SK-N-SH (cell line): ENCODE measurements at regions not wholly inside any gene's neighbourhood (a gene's known extent, or its start where the extent isn't known, plus 50 kb on each side); places are given as distances from the start of the nearest gene placed in this dataset.

Experiments used
- CTCF ChIA-PET: fragments of 300-600, 350-600 bp; formaldehyde crosslinking; extraction: SDS; loops from one replicate; lab custom pipeline; 2021; lab: Yijun Ruan, JAX
- POLR2A ChIA-PET: fragments of 350-600 bp; sonication (Branson Sonifier 250); formaldehyde crosslinking; extraction: SDS; loops from one replicate; lab custom pipeline; 2020; ENCODE audit warnings: antibody characterized with exemption, inconsistent platforms; lab: Yijun Ruan, JAX
- DNase-seq: peaks from one replicate; pipeline ENCODE4 v3.0.0; 2012
- H2AFZ ChIP-seq: fragments of 200-600 bp; sonication (generic); 2 replicates; pipeline ENCODE4 v1.8.1; 2016; ENCODE audit warnings: antibody characterized with exemption, mild to moderate bottlenecking, low read depth
- H3F3A ChIP-seq: fragments of 200-600 bp; sonication (generic); replicated peaks from 2 replicates; pipeline ENCODE3; 2016; ENCODE audit warnings: antibody characterized with exemption, mild to moderate bottlenecking; ENCODE audit not compliant: insufficient read depth
- H3K27ac ChIP-seq, 2 experiments: fragments of 200-500 bp in 1 of 2; fragments of 200-600 bp in 1 of 2; sonication (Bioruptor generic) in 1 of 2; sonication (generic), shearing (Covaris generic) in 1 of 2; 2 replicates each; pipeline versions ENCODE4 v1.5.1 to v1.6.1; 2014 to 2016; ENCODE audit warnings: low read depth in 2 of 2, inconsistent platforms in 1 of 2, low read length in 1 of 2, mild to moderate bottlenecking in 1 of 2, mixed read lengths in 1 of 2
- H3K27me3 ChIP-seq: fragments of 200-600 bp; sonication (generic), shearing (Covaris generic); 2 replicates; pipeline ENCODE4 v1.6.1; 2016; ENCODE audit warnings: mixed run types; ENCODE audit not compliant: insufficient read depth
- H3K36me3 ChIP-seq, 2 experiments: fragments of 200-500 bp in 1 of 2; fragments of 200-600 bp in 1 of 2; sonication (Bioruptor generic) in 1 of 2; sonication (generic) in 1 of 2; replicated peaks in 1 of 2; 2 replicates each; pipeline versions ENCODE3 to v1.5.1; 2014 to 2016; ENCODE audit warnings: low read length in 1 of 2, mild to moderate bottlenecking in 1 of 2; ENCODE audit not compliant: insufficient read depth in 2 of 2, control insufficient read depth in 1 of 2
- H3K4me1 ChIP-seq, 2 experiments: fragments of 200-500 bp in 1 of 2; fragments of 200-600 bp in 1 of 2; sonication (Bioruptor generic) in 1 of 2; sonication (generic), shearing (Covaris generic) in 1 of 2; 2 replicates each; pipeline versions ENCODE4 v1.5.1 to v1.6.1; 2014 to 2016; ENCODE audit warnings: low read depth in 1 of 2, low read length in 1 of 2, mixed run types in 1 of 2; ENCODE audit not compliant: insufficient read depth in 2 of 2, control insufficient read depth in 1 of 2
- H3K4me2 ChIP-seq: fragments of 200-600 bp; sonication (generic), shearing (Covaris generic); 2 replicates; pipeline ENCODE4 v1.6.1; 2017; ENCODE audit warnings: mixed run types
- H3K4me3 ChIP-seq, 2 experiments: fragments of 200-500 bp in 1 of 2; fragments of 200-600 bp in 1 of 2; sonication (Bioruptor generic) in 1 of 2; sonication (generic), shearing (Covaris generic) in 1 of 2; 2 replicates each; pipeline versions ENCODE4 v1.5.1 to v1.8.1; 2014 to 2016; ENCODE audit warnings: low read depth in 2 of 2, inconsistent platforms in 1 of 2, low read length in 1 of 2, mild to moderate bottlenecking in 1 of 2, mixed read lengths in 1 of 2, moderate library complexity in 1 of 2
- H3K79me2 ChIP-seq: fragments of 200-600 bp; sonication (generic); 2 replicates; pipeline ENCODE4 v1.8.1; 2017; ENCODE audit warnings: mild to moderate bottlenecking; ENCODE audit not compliant: insufficient read depth
- H3K9ac ChIP-seq: fragments of 200-600 bp; sonication (generic); 2 replicates; pipeline ENCODE4 v1.6.1; 2017; ENCODE audit warnings: mixed run types
- H3K9me2 ChIP-seq: fragments of 200-600 bp; sonication (generic); 2 replicates; pipeline ENCODE4 v1.6.1; 2017; ENCODE audit warnings: mixed run types
- H3K9me3 ChIP-seq: fragments of 200-600 bp; sonication (generic); 2 replicates; pipeline ENCODE4 v1.6.1; 2017; ENCODE audit warnings: mixed run types, mild to moderate bottlenecking, moderate library complexity
- H4K20me1 ChIP-seq: fragments of 200-600 bp; sonication (generic); 2 replicates; pipeline ENCODE4 v1.6.1; 2017; ENCODE audit warnings: mild to moderate bottlenecking, mixed run types; ENCODE audit not compliant: insufficient read depth
- EP300 ChIP-seq, 2 experiments: IDR thresholded peaks; 2 replicates each; pipeline versions ENCODE4 v1.4.0 to v1.6.1; 2012; ENCODE audit warnings: borderline replicate concordance in 1 of 2, low read depth in 1 of 2, low read length in 1 of 2
- EZH2phosphoT487 ChIP-seq: fragments of 200-600 bp; sonication (generic); IDR thresholded peaks from 2 replicates; pipeline ENCODE4 v1.6.1; 2017; ENCODE audit warnings: low read depth, mixed run types, mild to moderate bottlenecking, antibody characterized with exemption, moderate library complexity, borderline replicate concordance
- FOSL2 ChIP-seq: IDR thresholded peaks from 2 replicates; pipeline ENCODE4 v1.4.0; 2012; ENCODE audit warnings: low read depth, mild to moderate bottlenecking, moderate library complexity, borderline replicate concordance
- FOXJ3 ChIP-seq: sonication (generic); formaldehyde crosslinking; IDR thresholded peaks from 2 replicates; pipeline ENCODE4 v1.5.1; 2020; ENCODE audit warnings: mild to moderate bottlenecking, missing genetic modification reagents
- FOXM1 ChIP-seq: IDR thresholded peaks from 2 replicates; pipeline ENCODE4 v1.4.0; 2012; ENCODE audit warnings: low read depth, mild to moderate bottlenecking
- MEF2A ChIP-seq: IDR thresholded peaks from 2 replicates; pipeline ENCODE4 v1.4.0; 2012; ENCODE audit warnings: low read depth, borderline replicate concordance
- MXI1 ChIP-seq: IDR thresholded peaks from 2 replicates; pipeline ENCODE4 v1.6.1; 2012; ENCODE audit warnings: mild to moderate bottlenecking, low read depth, low read length, improper control_type of control experiment
- RCOR1 ChIP-seq: fragments of 150-350 bp; IDR thresholded peaks from 2 replicates; pipeline ENCODE4 v1.6.1; 2017; ENCODE audit warnings: antibody characterized with exemption, low read length
- SIN3A ChIP-seq: IDR thresholded peaks from 2 replicates; pipeline ENCODE4 v1.6.1; 2012; ENCODE audit warnings: low read depth, mild to moderate bottlenecking, low read length, moderate library complexity, borderline replicate concordance
- TAF1 ChIP-seq: IDR thresholded peaks from 2 replicates; pipeline ENCODE4 v1.6.1; 2012; ENCODE audit warnings: low read depth, mild to moderate bottlenecking, low read length, moderate library complexity, borderline replicate concordance
- TCF12 ChIP-seq: IDR thresholded peaks from 2 replicates; pipeline ENCODE4 v1.4.0; 2012
- TEAD4 ChIP-seq: IDR thresholded peaks from 2 replicates; pipeline ENCODE4 v1.4.0; 2012; ENCODE audit warnings: mild to moderate bottlenecking, borderline replicate concordance; ENCODE audit not compliant: insufficient read depth
- YY1 ChIP-seq: IDR thresholded peaks from 2 replicates; pipeline ENCODE4 v1.4.0; 2012; ENCODE audit warnings: low read depth, mild to moderate bottlenecking
- WGBS: methylation state at CpG from one replicate; pipeline ENCODE4 v1.1.6; 2017; ENCODE audit warnings: low lambda C conversion rate; 5-methylcytosine and 5-hydroxymethylcytosine counted together
- TF ChIP-seq, protein P1 (sequence below): fragments of 150-350 bp; IDR thresholded peaks from 2 replicates; pipeline ENCODE4 v1.6.1; 2017; ENCODE audit warnings: antibody characterized with exemption, low read length, low read depth, borderline replicate concordance
- TF ChIP-seq, protein P2 (sequence below): IDR thresholded peaks from 2 replicates; pipeline ENCODE4; 2012
- TF ChIP-seq, protein P3 (sequence below): fragments of 150-350 bp; IDR thresholded peaks from 2 replicates; pipeline ENCODE4 v1.6.1; 2016; ENCODE audit warnings: mild to moderate bottlenecking, low read depth, low read length
- TF ChIP-seq, protein P4 (sequence below): IDR thresholded peaks from 2 replicates; pipeline ENCODE4 v1.4.0; 2012; ENCODE audit warnings: low read depth, borderline replicate concordance

DNA sequence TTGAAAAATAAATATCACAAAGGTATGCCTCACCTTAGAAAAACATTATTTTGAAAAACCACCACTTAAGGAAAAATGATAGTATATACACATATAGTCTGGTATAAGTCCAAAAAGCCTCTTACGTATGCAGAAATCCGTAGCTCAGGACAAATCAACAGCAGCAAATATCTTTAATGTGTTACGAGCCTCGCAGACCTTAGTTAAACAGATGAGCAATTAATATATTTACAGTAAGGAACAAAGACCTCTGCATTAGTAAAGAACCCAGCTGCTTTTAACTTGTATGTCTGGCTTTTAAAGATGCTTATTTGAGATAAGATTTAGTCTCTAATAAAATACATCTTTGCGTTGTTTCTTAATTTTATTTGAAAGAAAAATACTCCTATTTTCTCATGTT is 79.9 kb upstream of the CHRM3 start:
- H3K9me3 ChIP-seq, result no peaks in the 10 kb centered on the region
- no peak overlapping the region for H3K4me2 ChIP-seq
- H3K36me3 ChIP-seq, result no peaks in the 10 kb centered on the region
- no peaks in the 10 kb centered on the region for H3F3A ChIP-seq
- ChIA-PET POLR2A (no interaction called here), CTCF (interaction anchor here (1.2 kb wide), 1 partner anchor 80 kb away, joined by 5 read pairs; the partner anchor contains the start of gene CHRM3)
- peaks cover 0 to 9% of the 10 kb centered on the region in 2 experiments; a peak in 2 of 4 replicates for H3K4me1 ChIP-seq
- H4K20me1 ChIP-seq, result no peaks in the 10 kb centered on the region
- no peaks in the 10 kb centered on the region for H3K9me2 ChIP-seq
- H3K27ac ChIP-seq, result peak overlapping the region in 1 of 2 experiments; percentile 72; a peak in 2 of 4 replicates
- no peaks in the 10 kb centered on the region for H3K79me2 ChIP-seq
- peak; percentile 3 for DNase-seq
- WGBS, result 37% methylated on average over 5 of the region's 5 CpGs
- no peak overlapping the region for H2AFZ ChIP-seq
- no peak overlapping the region for H3K4me3 ChIP-seq
- no peaks in the 10 kb centered on the region for H3K27me3 ChIP-seq
- no peak overlapping the region for H3K9ac ChIP-seq
- TF ChIP-seq, protein P1, sequence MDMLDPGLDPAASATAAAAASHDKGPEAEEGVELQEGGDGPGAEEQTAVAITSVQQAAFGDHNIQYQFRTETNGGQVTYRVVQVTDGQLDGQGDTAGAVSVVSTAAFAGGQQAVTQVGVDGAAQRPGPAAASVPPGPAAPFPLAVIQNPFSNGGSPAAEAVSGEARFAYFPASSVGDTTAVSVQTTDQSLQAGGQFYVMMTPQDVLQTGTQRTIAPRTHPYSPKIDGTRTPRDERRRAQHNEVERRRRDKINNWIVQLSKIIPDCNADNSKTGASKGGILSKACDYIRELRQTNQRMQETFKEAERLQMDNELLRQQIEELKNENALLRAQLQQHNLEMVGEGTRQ, result no peak
- TF ChIP-seq, protein P2, sequence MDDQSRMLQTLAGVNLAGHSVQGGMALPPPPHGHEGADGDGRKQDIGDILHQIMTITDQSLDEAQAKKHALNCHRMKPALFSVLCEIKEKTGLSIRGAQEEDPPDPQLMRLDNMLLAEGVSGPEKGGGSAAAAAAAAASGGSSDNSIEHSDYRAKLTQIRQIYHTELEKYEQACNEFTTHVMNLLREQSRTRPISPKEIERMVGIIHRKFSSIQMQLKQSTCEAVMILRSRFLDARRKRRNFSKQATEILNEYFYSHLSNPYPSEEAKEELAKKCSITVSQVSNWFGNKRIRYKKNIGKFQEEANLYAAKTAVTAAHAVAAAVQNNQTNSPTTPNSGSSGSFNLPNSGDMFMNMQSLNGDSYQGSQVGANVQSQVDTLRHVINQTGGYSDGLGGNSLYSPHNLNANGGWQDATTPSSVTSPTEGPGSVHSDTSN, result no peak
- TF ChIP-seq MXI1 (no peak), EP300 (IDR thresholded peaks at IDR 0.05; ENCODE audit: borderline replicate concordance in 1 of 2, low read depth in 1 of 2, low read length in 1 of 2) (peak in 1 of 2 experiments; percentile 39; a peak in 1 of 4 replicates), FOSL2 (no peak), YY1 (no peak), TCF12 (no peak), FOXJ3 (no peak)

DNA sequence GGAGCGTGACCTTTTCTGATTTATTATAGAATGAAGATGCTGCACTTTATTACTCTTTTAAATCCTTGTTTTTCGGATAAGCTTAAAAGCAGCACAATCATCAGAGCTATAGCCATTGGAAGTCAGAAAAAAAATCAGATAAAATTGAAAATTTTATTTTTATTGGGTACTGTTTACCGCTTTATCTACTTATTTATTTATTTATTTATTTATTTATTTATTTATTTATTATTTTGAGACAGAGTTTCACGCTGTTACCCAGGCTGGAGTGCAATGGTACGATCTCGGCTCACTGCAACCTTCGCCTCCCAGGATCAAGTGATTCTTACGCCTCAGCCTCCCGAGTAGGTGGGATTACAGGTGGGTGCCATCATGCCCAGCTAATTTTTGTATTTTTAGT is 83.1 kb upstream of the CHRM3 start:
- H3K27ac ChIP-seq, result no peak overlapping the region
- peaks cover 0 to 9% of the 10 kb centered on the region in 2 experiments; a peak in 2 of 4 replicates for H3K4me1 ChIP-seq
- no peaks in the 10 kb centered on the region for H3K79me2 ChIP-seq
- H3K9me2 ChIP-seq, result no peaks in the 10 kb centered on the region
- ChIA-PET CTCF (interaction anchor here (1.3 kb wide), 1 partner anchor 11 kb away, joined by 5 read pairs; no protein-coding TSS in a partner anchor), POLR2A (no interaction called here)
- no peak overlapping the region for H3K4me2 ChIP-seq
- no peak for TF ChIP-seq FOXM1
- TF ChIP-seq EP300 (IDR thresholded peaks at IDR 0.05; ENCODE audit: borderline replicate concordance in 1 of 2, low read depth in 1 of 2, low read length in 1 of 2), result no peak
- no peak for TF ChIP-seq EZH2phosphoT487
- no peak for TF ChIP-seq FOSL2
- no peak for TF ChIP-seq TEAD4
- no peak for TF ChIP-seq MEF2A
- TF ChIP-seq TAF1, result no peak
- no peak for TF ChIP-seq SIN3A
- no peak for TF ChIP-seq MXI1
- TF ChIP-seq, protein P3, sequence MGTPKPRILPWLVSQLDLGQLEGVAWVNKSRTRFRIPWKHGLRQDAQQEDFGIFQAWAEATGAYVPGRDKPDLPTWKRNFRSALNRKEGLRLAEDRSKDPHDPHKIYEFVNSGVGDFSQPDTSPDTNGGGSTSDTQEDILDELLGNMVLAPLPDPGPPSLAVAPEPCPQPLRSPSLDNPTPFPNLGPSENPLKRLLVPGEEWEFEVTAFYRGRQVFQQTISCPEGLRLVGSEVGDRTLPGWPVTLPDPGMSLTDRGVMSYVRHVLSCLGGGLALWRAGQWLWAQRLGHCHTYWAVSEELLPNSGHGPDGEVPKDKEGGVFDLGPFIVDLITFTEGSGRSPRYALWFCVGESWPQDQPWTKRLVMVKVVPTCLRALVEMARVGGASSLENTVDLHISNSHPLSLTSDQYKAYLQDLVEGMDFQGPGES, result no peak
- TF ChIP-seq, protein P2, result no peak
- TF ChIP-seq, protein P1, result no peak
- no peak for TF ChIP-seq RCOR1
- TF ChIP-seq, protein P4, sequence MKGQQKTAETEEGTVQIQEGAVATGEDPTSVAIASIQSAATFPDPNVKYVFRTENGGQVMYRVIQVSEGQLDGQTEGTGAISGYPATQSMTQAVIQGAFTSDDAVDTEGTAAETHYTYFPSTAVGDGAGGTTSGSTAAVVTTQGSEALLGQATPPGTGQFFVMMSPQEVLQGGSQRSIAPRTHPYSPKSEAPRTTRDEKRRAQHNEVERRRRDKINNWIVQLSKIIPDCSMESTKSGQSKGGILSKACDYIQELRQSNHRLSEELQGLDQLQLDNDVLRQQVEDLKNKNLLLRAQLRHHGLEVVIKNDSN, result no peak
- 75% methylated on average over 9 of the region's 9 CpGs for WGBS
- H4K20me1 ChIP-seq, result no peaks in the 10 kb centered on the region
- H3K27me3 ChIP-seq, result no peaks in the 10 kb centered on the region
- H2AFZ ChIP-seq, result no peak overlapping the region
- H3F3A ChIP-seq, result no peaks in the 10 kb centered on the region
- no peak for DNase-seq
- H3K36me3 ChIP-seq, result no peaks in the 10 kb centered on the region
- H3K4me3 ChIP-seq, result no peak overlapping the region
- H3K9me3 ChIP-seq, result no peaks in the 10 kb centered on the region
- no peak overlapping the region for H3K9ac ChIP-seq
